ENCODE measurements at regions not wholly inside any gene's neighbourhood (a gene's known extent, or its start where the extent isn't known, plus 50 kb on each side); places are given as distances from the start of the nearest gene placed in this dataset.

DNA sequence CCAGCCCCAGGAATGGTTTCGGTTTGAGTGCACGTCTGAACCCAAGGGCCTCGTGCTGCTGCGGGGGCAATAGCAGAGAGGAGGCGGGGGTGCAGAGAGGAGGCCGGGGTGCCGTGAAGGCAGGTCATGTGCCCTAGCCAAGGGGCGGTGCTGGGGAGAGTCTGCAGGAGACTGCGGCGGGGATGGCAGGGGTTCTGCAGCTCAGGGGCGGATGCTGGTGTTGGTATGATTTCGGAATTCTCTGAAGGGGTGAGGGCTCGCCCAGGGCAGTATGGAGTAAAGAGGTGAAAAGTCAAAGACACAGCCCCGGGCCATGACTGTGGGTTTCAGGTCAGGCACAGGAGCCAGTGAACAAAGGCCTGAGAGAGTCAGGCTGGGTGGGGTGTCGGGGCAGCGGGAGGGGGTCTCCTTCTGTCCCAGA is 186.5 kb upstream of the HDAC4 start:
- Histone ChIP-seq H3K4me2 (ENCODE audit: control insufficient read depth, extremely low read depth, insufficient read depth, low read depth, low read length) (no peak overlapping the region), H4K20me1 (ENCODE audit: control insufficient read depth, extremely low read depth, insufficient read depth, low read length) (no peaks in the 10 kb centered on the region), H3K27ac (ENCODE audit: control insufficient read depth, insufficient read depth, low read length) (no peak overlapping the region), H3K36me3 (ENCODE audit: control insufficient read depth in 2 of 2, extremely low read depth in 1 of 2, insufficient read depth in 2 of 2, low read length in 2 of 2) (no peaks in the 10 kb centered on the region), H3K4me3 (ENCODE audit: control insufficient read depth in 2 of 3, extremely low read depth in 1 of 3, insufficient read depth in 2 of 3, low read depth in 1 of 3, low read length in 3 of 3) (no peak overlapping the region), H3K4me1 (ENCODE audit: control insufficient read depth, extremely low read depth, insufficient read depth, low read length) (no peaks in the 10 kb centered on the region), H2AFZ (ENCODE audit: control insufficient read depth, low read length) (no peak overlapping the region), H3K9ac (ENCODE audit: control insufficient read depth, extremely low read depth, insufficient read depth, low read length) (no peak overlapping the region), H3K79me2 (ENCODE audit: control insufficient read depth, insufficient read depth, low read length) (no peaks in the 10 kb centered on the region), H3K27me3 (ENCODE audit: control insufficient read depth, extremely low read depth, insufficient read depth, low read length) (no peaks in the 10 kb centered on the region), H3K9me1 (ENCODE audit: control insufficient read depth, extremely low read depth, insufficient read depth, low read length) (no peaks in the 10 kb centered on the region), H3K9me3 (ENCODE audit: control insufficient read depth, low read depth, low read length) (peaks cover 3% of the 10 kb centered on the region)
- dilution Hi-C loops (cut with MboI; ENCODE audit: extremely low pct_ligation_motif_present, low sequenced_read_pairs), result no loop called here
- no peak for DNase-seq (ENCODE audit: low read depth, low spot score)
- TF ChIP-seq, protein P1, sequence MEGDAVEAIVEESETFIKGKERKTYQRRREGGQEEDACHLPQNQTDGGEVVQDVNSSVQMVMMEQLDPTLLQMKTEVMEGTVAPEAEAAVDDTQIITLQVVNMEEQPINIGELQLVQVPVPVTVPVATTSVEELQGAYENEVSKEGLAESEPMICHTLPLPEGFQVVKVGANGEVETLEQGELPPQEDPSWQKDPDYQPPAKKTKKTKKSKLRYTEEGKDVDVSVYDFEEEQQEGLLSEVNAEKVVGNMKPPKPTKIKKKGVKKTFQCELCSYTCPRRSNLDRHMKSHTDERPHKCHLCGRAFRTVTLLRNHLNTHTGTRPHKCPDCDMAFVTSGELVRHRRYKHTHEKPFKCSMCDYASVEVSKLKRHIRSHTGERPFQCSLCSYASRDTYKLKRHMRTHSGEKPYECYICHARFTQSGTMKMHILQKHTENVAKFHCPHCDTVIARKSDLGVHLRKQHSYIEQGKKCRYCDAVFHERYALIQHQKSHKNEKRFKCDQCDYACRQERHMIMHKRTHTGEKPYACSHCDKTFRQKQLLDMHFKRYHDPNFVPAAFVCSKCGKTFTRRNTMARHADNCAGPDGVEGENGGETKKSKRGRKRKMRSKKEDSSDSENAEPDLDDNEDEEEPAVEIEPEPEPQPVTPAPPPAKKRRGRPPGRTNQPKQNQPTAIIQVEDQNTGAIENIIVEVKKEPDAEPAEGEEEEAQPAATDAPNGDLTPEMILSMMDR (optimal IDR thresholded peaks at IDR 0.05 in 1 of 3, IDR thresholded peaks at IDR 0.05 in 1 of 3, conservative IDR thresholded peaks at IDR 0.05 in 1 of 3; ENCODE audit: extremely low read depth in 1 of 3, insufficient read depth in 2 of 3, low read length in 3 of 3), result no peak
- TF ChIP-seq EZH2 (IDR thresholded peaks at IDR 0.05; ENCODE audit: low read length), result no peak
- FAIRE-seq, result no peak

DNA sequence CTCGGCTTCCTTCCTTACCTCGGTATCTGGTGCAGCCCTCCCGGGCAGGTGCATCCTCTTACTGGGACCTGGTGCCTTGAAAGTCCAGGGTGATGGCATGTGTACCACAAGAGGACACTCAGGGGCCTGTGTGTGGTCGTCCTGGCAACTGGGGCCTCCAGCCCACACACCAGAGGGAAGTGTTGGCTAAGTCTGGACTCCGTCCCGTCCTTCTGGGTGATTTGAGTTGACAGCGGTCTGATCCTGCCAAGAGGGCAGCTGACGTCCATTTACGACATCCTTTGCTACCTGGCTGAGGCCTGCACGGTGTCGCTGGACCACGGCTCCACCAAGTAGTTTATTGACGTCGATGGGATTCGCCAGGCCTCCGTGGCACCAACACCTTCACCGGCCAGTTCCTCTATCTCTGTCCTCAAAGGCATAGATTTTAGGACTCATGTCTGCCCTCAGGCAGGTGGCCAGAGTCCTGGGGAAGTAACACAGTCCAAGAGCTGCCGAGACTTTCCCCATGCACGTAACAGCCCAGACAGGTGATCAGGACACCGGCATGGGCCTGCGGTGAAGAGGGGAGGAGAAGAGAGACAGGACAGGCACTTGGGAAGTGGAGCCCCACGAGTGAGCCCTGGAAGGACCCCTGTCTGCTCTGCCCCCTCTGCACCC is 186.0 kb upstream of the HDAC4 start:
- no peak for FAIRE-seq
- peaks cover 2% of the 10 kb centered on the region for H3K9me3 ChIP-seq (ENCODE audit: control insufficient read depth, low read depth, low read length)
- H3K27me3 ChIP-seq (ENCODE audit: control insufficient read depth, extremely low read depth, insufficient read depth, low read length), result no peaks in the 10 kb centered on the region

More for the DNA sequence above, 186.0 kb upstream of the HDAC4 start:
- Histone ChIP-seq H3K36me3 (ENCODE audit: control insufficient read depth in 2 of 2, extremely low read depth in 1 of 2, insufficient read depth in 2 of 2, low read length in 2 of 2) (no peaks in the 10 kb centered on the region), H2AFZ (ENCODE audit: control insufficient read depth, low read length) (no peak overlapping the region), H3K27ac (ENCODE audit: control insufficient read depth, insufficient read depth, low read length) (no peak overlapping the region), H4K20me1 (ENCODE audit: control insufficient read depth, extremely low read depth, insufficient read depth, low read length) (no peaks in the 10 kb centered on the region), H3K9me1 (ENCODE audit: control insufficient read depth, extremely low read depth, insufficient read depth, low read length) (no peaks in the 10 kb centered on the region), H3K4me3 (ENCODE audit: control insufficient read depth in 2 of 3, extremely low read depth in 1 of 3, insufficient read depth in 2 of 3, low read depth in 1 of 3, low read length in 3 of 3) (no peak overlapping the region), H3K4me1 (ENCODE audit: control insufficient read depth, extremely low read depth, insufficient read depth, low read length) (no peaks in the 10 kb centered on the region), H3K9ac (ENCODE audit: control insufficient read depth, extremely low read depth, insufficient read depth, low read length) (no peak overlapping the region), H3K79me2 (ENCODE audit: control insufficient read depth, insufficient read depth, low read length) (no peaks in the 10 kb centered on the region), H3K4me2 (ENCODE audit: control insufficient read depth, extremely low read depth, insufficient read depth, low read depth, low read length) (no peak overlapping the region)
- dilution Hi-C loops (cut with MboI; ENCODE audit: extremely low pct_ligation_motif_present, low sequenced_read_pairs), result no loop called here
- TF ChIP-seq, protein P1 (optimal IDR thresholded peaks at IDR 0.05 in 1 of 3, IDR thresholded peaks at IDR 0.05 in 1 of 3, conservative IDR thresholded peaks at IDR 0.05 in 1 of 3; ENCODE audit: extremely low read depth in 1 of 3, insufficient read depth in 2 of 3, low read length in 3 of 3), result no peak
- TF ChIP-seq EZH2 (IDR thresholded peaks at IDR 0.05; ENCODE audit: low read length), result no peak
- DNase-seq (ENCODE audit: low read depth, low spot score), result no peak

All from keratinocyte (primary cell).